ENCODE measurements at regions not wholly inside any gene's neighbourhood (a gene's known extent, or its start where the extent isn't known, plus 50 kb on each side); places are given as distances from the start of the nearest gene placed in this dataset.

DNA sequence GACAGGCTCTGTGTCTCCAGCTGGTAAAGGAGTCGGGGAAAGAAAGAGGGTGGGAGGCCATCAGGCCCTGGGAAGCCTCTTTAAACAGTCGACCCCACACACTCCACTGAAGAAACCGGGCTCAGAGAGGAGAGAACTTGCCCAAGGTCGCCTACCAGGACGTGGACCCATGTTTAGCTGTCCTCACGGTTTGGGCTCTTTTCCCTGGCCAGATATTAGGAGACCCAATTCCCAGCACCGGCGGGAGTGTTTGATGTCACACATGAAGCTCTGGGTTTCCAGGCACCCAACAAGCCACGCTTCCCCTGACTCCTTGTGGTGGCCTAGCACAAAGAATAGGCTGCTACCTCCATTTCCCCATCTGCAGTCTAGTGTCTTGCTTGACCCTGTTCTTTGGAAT is 52.2 kb upstream of the GRIP2 start (continued):
- TF ChIP-seq, protein P1, sequence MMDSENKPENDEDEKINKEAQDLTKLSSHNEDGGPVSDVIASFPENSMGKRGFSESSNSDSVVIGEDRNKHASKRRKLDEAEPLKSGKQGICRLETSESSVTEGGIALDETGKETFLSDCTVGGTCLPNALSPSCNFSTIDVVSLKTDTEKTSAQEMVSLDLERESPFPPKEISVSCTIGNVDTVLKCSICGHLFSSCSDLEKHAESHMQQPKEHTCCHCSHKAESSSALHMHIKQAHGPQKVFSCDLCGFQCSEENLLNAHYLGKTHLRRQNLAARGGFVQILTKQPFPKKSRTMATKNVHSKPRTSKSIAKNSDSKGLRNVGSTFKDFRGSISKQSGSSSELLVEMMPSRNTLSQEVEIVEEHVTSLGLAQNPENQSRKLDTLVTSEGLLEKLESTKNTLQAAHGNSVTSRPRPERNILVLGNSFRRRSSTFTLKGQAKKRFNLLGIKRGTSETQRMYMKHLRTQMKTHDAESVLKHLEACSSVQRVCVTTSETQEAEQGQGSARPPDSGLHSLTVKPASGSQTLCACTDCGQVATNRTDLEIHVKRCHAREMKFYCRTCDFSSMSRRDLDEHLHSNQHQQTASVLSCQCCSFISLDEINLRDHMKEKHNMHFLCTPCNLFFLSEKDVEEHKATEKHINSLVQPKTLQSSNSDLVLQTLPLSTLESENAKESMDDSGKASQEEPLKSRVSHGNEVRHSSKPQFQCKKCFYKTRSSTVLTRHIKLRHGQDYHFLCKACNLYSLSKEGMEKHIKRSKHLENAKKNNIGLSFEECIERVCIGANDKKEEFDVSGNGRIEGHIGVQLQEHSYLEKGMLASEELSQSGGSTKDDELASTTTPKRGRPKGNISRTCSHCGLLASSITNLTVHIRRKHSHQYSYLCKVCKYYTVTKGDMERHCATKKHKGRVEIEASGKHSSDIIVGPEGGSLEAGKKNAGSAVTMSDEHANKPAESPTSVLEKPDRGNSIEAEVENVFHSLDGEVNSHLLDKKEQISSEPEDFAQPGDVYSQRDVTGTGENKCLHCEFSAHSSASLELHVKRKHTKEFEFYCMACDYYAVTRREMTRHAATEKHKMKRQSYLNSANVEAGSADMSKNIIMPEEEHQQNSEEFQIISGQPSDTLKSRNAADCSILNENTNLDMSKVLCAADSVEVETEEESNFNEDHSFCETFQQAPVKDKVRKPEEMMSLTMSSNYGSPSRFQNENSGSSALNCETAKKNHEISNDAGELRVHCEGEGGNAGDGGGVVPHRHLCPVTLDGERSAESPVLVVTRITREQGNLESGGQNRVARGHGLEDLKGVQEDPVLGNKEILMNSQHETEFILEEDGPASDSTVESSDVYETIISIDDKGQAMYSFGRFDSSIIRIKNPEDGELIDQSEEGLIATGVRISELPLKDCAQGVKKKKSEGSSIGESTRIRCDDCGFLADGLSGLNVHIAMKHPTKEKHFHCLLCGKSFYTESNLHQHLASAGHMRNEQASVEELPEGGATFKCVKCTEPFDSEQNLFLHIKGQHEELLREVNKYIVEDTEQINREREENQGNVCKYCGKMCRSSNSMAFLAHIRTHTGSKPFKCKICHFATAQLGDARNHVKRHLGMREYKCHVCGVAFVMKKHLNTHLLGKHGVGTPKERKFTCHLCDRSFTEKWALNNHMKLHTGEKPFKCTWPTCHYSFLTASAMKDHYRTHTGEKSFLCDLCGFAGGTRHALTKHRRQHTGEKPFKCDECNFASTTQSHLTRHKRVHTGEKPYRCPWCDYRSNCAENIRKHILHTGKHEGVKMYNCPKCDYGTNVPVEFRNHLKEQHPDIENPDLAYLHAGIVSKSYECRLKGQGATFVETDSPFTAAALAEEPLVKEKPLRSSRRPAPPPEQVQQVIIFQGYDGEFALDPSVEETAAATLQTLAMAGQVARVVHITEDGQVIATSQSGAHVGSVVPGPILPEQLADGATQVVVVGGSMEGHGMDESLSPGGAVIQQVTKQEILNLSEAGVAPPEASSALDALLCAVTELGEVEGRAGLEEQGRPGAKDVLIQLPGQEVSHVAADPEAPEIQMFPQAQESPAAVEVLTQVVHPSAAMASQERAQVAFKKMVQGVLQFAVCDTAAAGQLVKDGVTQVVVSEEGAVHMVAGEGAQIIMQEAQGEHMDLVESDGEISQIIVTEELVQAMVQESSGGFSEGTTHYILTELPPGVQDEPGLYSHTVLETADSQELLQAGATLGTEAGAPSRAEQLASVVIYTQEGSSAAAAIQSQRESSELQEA (IDR thresholded peaks at IDR 0.05; ENCODE audit: low read depth), result no peak

DNA sequence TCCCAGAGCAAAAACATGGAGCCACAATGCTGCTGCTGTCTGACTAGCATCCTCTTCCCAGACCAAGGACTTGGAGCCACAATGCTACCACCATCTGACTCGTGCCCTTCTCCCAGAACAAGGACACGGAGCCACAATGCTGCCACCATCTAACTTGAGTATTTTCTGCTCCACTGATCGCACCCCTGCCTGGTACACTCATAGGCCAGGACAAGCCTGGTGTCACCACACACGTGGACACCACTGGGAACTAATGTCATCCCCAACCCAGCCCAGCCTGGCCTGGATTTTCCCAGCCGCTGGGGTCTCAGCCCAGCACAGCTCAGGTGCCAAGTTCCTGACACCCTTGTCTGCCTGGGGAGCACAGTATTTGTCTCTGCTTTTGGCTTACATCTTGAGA is 52.7 kb upstream of the GRIP2 start:
- Histone ChIP-seq H3K36me3 (ENCODE audit: control insufficient read depth, insufficient read depth, low read length) (no peaks in the 10 kb centered on the region), H4K20me1 (replicated peaks; ENCODE audit: control insufficient read depth, insufficient read depth, low read length) (peaks cover under 1% of the 10 kb centered on the region), H3K27me3 (ENCODE audit: control insufficient read depth in 2 of 2, insufficient read depth in 2 of 2, low read length in 2 of 2) (peaks cover 8 to 47% of the 10 kb centered on the region in 2 experiments; a peak in 4 of 5 replicates), H3K4me1 (replicated peaks in 1 of 2; ENCODE audit: control insufficient read depth in 2 of 2, insufficient read depth in 2 of 2, low read length in 2 of 2) (no peaks in the 10 kb centered on the region), H3K9me1 (ENCODE audit: control insufficient read depth, insufficient read depth, low read length) (no peaks in the 10 kb centered on the region), H3K79me2 (ENCODE audit: control insufficient read depth, insufficient read depth, low read length) (no peaks in the 10 kb centered on the region), H3K4me3 (no peak overlapping the region), H3K27ac (ENCODE audit: extremely low read depth, low read depth, low read length) (no peak overlapping the region), H2AFZ (ENCODE audit: low read depth, low read length) (no peak overlapping the region), H3K9ac (ENCODE audit: insufficient read depth in 1 of 2, low read depth in 2 of 2, low read length in 2 of 2) (no peak overlapping the region), H3K4me2 (ENCODE audit: insufficient read depth, low read length) (no peak overlapping the region), H3K9me3 (replicated peaks; ENCODE audit: control insufficient read depth, insufficient read depth, low read depth, low read length) (no peaks in the 10 kb centered on the region)
- no TSS peak for BruUV-seq (replicated peaks)
- FAIRE-seq (no peak), ATAC-seq (no peak), DNase-seq (ENCODE audit: extremely low read depth in 1 of 4, low spot score in 3 of 4) (no peak)
- POLR2A ChIA-PET, result interaction anchor here (0.5 to 0.6 kb wide), 2 partner anchors 80 to 404 kb away, joined by 3 read pairs; no protein-coding TSS in a partner anchor
- CTCF ChIA-PET (ENCODE audit: low intra/inter-chr PET ratio), result no interaction called here
- in situ Hi-C loops (cut with MboI), result no loop called here
- intact Hi-C loops (cut with micrococcal nuclease), result no loop called here
- WGBS (ENCODE audit: insufficient coverage, low coverage, missing lambda C conversion rate), result 0% methylated on average over 5 of the region's 5 CpGs
- TF ChIP-seq NRF1 (conservative IDR thresholded peaks at IDR 0.05 in 1 of 2, IDR thresholded peaks at IDR 0.05 in 1 of 2) (no peak), XRCC4 (IDR thresholded peaks at IDR 0.05; ENCODE audit: extremely low read depth, insufficient read depth, insufficient read length) (no peak)
- TF ChIP-seq, protein P2, sequence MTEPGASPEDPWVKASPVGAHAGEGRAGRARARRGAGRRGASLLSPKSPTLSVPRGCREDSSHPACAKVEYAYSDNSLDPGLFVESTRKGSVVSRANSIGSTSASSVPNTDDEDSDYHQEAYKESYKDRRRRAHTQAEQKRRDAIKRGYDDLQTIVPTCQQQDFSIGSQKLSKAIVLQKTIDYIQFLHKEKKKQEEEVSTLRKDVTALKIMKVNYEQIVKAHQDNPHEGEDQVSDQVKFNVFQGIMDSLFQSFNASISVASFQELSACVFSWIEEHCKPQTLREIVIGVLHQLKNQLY (CRISPR knock-in tag; conservative IDR thresholded peaks at IDR 0.05), result no peak

Data from K562 (cell line).